Inflammatory macrophage treated with lipopolysaccharide for 4 hours (primary cell): ENCODE measurements at regions not wholly inside any gene's neighbourhood (a gene's known extent, or its start where the extent isn't known, plus 50 kb on each side); places are given as distances from the start of the nearest gene placed in this dataset.

Source experiments
- DNase-seq: peaks from one replicate; pipeline ENCODE4 v3.0.0-alpha.2; 2020

GRCh38 chr11:119488256-119488995 is 65.5 kb upstream of the THY1 start:
- no peak for DNase-seq

- no peak for DNase-seq
These were observed 63.8 kb upstream of the THY1 start for GRCh38 chr11:119486691-119487259.

DNA sequence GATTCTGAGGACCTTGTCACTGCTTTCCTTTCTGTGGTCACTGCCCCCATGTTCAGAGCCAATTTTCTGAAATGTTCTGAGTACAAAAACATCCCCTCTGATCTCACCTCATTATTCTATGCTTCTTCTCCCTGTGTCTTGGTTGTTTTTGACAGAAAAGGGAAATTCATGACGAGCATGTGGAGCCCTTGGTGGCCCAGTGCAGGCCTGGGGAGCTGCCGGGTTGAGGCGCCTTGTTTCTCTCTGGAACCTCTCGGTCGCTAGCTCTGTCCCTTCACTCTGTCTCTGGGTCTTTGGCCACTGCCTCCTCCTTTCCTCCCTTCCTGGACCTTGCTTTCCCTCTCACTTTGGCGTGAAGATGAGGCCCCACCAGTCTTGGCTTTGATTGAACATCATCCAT is 63.0 kb upstream of the THY1 start:
- DNase-seq: no peak

DNA sequence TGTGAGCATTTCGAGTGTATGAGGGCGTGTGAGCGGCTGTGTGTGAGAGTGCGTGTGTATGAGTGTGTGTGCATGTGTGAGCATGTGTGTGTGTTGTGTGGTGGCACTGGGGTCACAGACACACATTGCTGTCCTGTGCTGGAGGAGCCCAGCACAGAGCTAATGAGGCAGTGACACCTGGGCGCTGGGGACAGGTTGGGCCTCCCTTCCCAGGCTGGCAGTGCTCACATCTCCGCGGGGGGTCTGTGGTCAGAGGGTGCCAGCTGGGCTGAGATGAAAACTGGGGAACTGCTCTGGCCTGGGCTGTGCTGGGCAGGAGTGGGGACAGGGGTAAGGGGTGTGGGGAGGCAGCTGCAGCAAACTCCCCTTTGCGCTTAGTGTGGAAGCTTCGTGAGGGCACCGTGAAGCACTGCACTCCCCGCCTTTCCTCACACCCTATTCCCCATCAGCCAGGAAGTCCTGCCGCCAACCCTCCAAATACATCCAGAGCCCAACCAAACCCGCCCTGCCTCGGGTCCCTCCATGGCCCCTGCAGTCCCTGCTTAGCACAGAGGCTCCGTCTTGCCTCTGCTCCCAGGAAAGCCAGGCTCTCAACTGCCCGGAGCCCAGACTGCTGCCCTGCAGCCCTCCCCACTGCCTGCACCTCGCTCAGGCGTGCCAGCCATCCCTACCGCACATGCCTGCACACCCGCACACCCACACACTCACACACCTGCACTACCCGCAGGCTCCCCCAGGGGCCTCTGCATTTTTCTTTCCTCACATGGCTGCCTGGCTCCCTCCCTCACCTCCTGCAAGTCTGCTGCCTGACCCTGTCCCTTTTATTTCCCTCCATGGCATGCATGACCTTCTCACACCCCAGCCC is 62.0 kb upstream of the THY1 start:
- DNase-seq: no peak

GRCh38 chr11:119483881-119484371 is 61.0 kb upstream of the THY1 start:
- DNase-seq: no peak

DNA sequence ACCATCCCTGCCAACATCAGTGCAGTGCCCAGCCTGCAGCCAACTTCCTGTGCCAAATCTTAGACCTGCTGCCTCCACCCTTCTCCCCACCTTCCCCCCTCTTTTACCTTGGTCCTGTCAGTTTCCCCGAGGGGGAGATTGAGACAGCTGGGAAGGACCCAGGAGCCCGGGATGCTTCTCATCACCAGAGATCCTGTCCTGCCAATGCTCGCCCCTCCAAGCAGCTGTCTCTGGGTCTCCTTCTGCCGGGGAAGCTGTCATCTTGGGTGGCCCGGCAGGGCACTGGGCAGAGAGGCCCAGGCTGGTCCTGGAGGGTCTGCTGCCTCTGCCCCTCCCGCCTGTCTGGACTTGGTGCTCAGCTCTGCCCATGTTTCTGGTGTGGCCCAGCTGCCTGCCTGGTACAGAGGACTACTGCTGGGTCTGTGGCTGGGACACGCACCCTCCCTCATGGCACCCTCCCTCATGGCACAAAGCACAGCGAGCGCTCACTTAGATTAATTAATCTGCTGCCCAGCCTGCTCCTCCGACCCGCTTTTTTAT is 60.4 kb upstream of the THY1 start:
- no peak for DNase-seq

- DNase-seq: no peak
These were observed 59.6 kb upstream of the THY1 start for GRCh38 chr11:119482521-119483011.

DNA sequence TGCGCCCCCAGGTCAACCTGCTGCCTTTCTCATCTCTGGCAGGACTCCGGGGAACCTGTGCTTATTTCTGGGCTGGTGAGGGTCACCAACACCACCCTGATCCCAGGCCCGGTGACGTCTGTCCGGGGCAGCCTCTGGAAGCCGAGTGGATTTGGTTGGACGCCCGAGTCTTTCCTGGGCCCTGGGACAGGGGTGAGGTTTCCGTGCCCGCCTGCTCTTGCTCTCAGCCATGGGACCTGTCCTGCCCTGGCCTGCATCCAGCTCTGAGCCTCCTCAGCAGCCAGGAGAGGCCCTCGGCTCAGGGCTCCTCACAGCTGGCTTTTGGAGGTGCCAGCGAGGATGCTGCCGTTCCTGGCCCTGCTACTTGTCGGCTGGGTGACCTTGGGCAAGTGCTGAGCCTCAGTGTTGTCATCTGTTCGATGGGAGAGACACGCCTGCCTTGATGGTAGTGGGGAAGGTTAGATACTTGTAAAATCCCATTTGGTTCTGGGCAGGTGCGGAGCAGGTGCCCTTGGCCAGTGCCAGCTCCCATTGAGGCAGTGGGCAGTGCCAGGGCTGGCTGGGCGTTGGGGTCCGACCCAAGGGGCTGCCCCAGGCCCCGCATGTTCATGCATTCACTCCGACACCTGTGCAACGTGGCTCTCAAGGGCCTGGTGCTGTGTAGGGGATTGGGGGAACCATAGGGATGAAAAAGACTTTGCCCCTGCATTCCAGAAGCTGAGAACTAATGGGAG is 58.9 kb upstream of the THY1 start:
- no peak for DNase-seq

- DNase-seq: peak; percentile 62
These were observed 58.2 kb upstream of the THY1 start for GRCh38 chr11:119481021-119481666.

GRCh38 chr11:119480380-119481020 is 57.5 kb upstream of the THY1 start:
- no peak for DNase-seq

GRCh38 chr11:119479685-119480275 is 56.8 kb upstream of the THY1 start:
- no peak for DNase-seq

- DNase-seq: no peak
These were observed 55.8 kb upstream of the THY1 start for GRCh38 chr11:119478711-119479285.

- no peak for DNase-seq
These were observed 53.8 kb upstream of the THY1 start for GRCh38 chr11:119476666-119477331.

- DNase-seq: no peak
These were observed 53.1 kb upstream of the THY1 start for GRCh38 chr11:119476038-119476437.

GRCh38 chr11:119474682-119475596 is 52.0 kb upstream of the THY1 start:
- peak; percentile 53 for DNase-seq

DNA sequence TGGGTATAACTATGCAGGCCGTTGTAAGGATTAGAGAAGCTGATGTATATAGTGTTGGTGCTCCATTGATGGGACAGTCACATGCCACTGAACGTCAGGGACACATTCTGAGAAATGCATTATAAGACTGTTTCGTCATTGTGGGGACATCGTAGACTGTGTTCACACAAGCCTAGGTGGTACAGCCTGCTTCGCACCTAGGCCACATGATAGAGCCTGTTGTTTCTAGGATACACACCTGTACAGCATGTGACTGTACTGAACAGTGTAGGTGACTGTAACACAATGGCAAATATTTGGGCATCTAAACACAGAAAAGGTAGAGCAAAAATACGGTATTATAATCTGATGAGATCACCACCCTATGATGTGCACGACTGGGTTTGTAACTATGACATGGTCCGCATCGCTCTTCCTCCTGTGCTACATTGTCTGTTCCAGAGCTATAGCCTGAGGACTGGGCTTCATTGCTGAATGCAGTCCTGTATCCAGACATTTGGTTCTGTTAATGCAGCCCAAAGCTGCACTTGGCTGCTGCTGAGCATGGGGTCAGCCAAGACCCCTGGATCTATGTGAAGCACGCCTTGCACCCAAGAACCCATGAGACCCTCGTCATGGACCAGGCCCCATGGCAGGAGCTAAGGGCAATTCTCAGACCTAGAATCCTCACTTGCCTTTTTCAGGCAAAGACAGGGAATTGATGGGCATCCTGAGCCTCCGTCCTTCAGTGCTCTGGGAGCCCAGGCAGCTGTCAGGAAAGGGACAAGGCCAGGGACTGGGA is 51.1 kb upstream of the THY1 start:
- no peak for DNase-seq

GRCh38 chr11:119473226-119473625 is 50.3 kb upstream of the THY1 start:
- no peak for DNase-seq

- no peak for DNase-seq
These were observed 49.9 kb upstream of the THY1 start for GRCh38 chr11:119472856-119473222.
